SK-N-SH (cell line): ENCODE measurements at regions not wholly inside any gene's neighbourhood (a gene's known extent, or its start where the extent isn't known, plus 50 kb on each side); places are given as distances from the start of the nearest gene placed in this dataset.
"Not testable (repeated sequence)": the region's sequence is repeated elsewhere in the genome, so short reads cannot be mapped to it uniquely, and the experiment has no call there.

Experiments
- CTCF ChIA-PET: fragments of 300-600, 350-600 bp; formaldehyde crosslinking; extraction: SDS; loops from one replicate; lab custom pipeline; 2021; lab: Yijun Ruan, JAX
- POLR2A ChIA-PET: fragments of 350-600 bp; sonication (Branson Sonifier 250); formaldehyde crosslinking; extraction: SDS; loops from one replicate; lab custom pipeline; 2020; ENCODE audit warnings: antibody characterized with exemption, inconsistent platforms; lab: Yijun Ruan, JAX
- DNase-seq: peaks from one replicate; pipeline ENCODE4 v3.0.0; 2012
- H2AFZ ChIP-seq: fragments of 200-600 bp; sonication (generic); 2 replicates; pipeline ENCODE4 v1.8.1; 2016; ENCODE audit warnings: antibody characterized with exemption, mild to moderate bottlenecking, low read depth
- H3F3A ChIP-seq: fragments of 200-600 bp; sonication (generic); replicated peaks from 2 replicates; pipeline ENCODE3; 2016; ENCODE audit warnings: antibody characterized with exemption, mild to moderate bottlenecking; ENCODE audit not compliant: insufficient read depth
- H3K27ac ChIP-seq, 2 experiments: fragments of 200-500 bp in 1 of 2; fragments of 200-600 bp in 1 of 2; sonication (Bioruptor generic) in 1 of 2; sonication (generic), shearing (Covaris generic) in 1 of 2; 2 replicates each; pipeline versions ENCODE4 v1.5.1 to v1.6.1; 2014 to 2016; ENCODE audit warnings: low read depth in 2 of 2, inconsistent platforms in 1 of 2, low read length in 1 of 2, mild to moderate bottlenecking in 1 of 2, mixed read lengths in 1 of 2
- H3K27me3 ChIP-seq: fragments of 200-600 bp; sonication (generic), shearing (Covaris generic); 2 replicates; pipeline ENCODE4 v1.6.1; 2016; ENCODE audit warnings: mixed run types; ENCODE audit not compliant: insufficient read depth
- H3K36me3 ChIP-seq, 2 experiments: fragments of 200-500 bp in 1 of 2; fragments of 200-600 bp in 1 of 2; sonication (Bioruptor generic) in 1 of 2; sonication (generic) in 1 of 2; replicated peaks in 1 of 2; 2 replicates each; pipeline versions ENCODE3 to v1.5.1; 2014 to 2016; ENCODE audit warnings: low read length in 1 of 2, mild to moderate bottlenecking in 1 of 2; ENCODE audit not compliant: insufficient read depth in 2 of 2, control insufficient read depth in 1 of 2
- H3K4me1 ChIP-seq, 2 experiments: fragments of 200-500 bp in 1 of 2; fragments of 200-600 bp in 1 of 2; sonication (Bioruptor generic) in 1 of 2; sonication (generic), shearing (Covaris generic) in 1 of 2; 2 replicates each; pipeline versions ENCODE4 v1.5.1 to v1.6.1; 2014 to 2016; ENCODE audit warnings: low read depth in 1 of 2, low read length in 1 of 2, mixed run types in 1 of 2; ENCODE audit not compliant: insufficient read depth in 2 of 2, control insufficient read depth in 1 of 2
- H3K4me2 ChIP-seq: fragments of 200-600 bp; sonication (generic), shearing (Covaris generic); 2 replicates; pipeline ENCODE4 v1.6.1; 2017; ENCODE audit warnings: mixed run types
- H3K4me3 ChIP-seq, 2 experiments: fragments of 200-500 bp in 1 of 2; fragments of 200-600 bp in 1 of 2; sonication (Bioruptor generic) in 1 of 2; sonication (generic), shearing (Covaris generic) in 1 of 2; 2 replicates each; pipeline versions ENCODE4 v1.5.1 to v1.8.1; 2014 to 2016; ENCODE audit warnings: low read depth in 2 of 2, inconsistent platforms in 1 of 2, low read length in 1 of 2, mild to moderate bottlenecking in 1 of 2, mixed read lengths in 1 of 2, moderate library complexity in 1 of 2
- H3K79me2 ChIP-seq: fragments of 200-600 bp; sonication (generic); 2 replicates; pipeline ENCODE4 v1.8.1; 2017; ENCODE audit warnings: mild to moderate bottlenecking; ENCODE audit not compliant: insufficient read depth
- H3K9ac ChIP-seq: fragments of 200-600 bp; sonication (generic); 2 replicates; pipeline ENCODE4 v1.6.1; 2017; ENCODE audit warnings: mixed run types
- H3K9me2 ChIP-seq: fragments of 200-600 bp; sonication (generic); 2 replicates; pipeline ENCODE4 v1.6.1; 2017; ENCODE audit warnings: mixed run types
- H3K9me3 ChIP-seq: fragments of 200-600 bp; sonication (generic); 2 replicates; pipeline ENCODE4 v1.6.1; 2017; ENCODE audit warnings: mixed run types, mild to moderate bottlenecking, moderate library complexity
- H4K20me1 ChIP-seq: fragments of 200-600 bp; sonication (generic); 2 replicates; pipeline ENCODE4 v1.6.1; 2017; ENCODE audit warnings: mild to moderate bottlenecking, mixed run types; ENCODE audit not compliant: insufficient read depth
- CHD2 ChIP-seq: fragments of 150-350 bp; IDR thresholded peaks from 2 replicates; pipeline ENCODE4 v1.6.1; 2018; ENCODE audit warnings: low read length; ENCODE audit not compliant: partially characterized antibody
- EZH2phosphoT487 ChIP-seq: fragments of 200-600 bp; sonication (generic); IDR thresholded peaks from 2 replicates; pipeline ENCODE4 v1.6.1; 2017; ENCODE audit warnings: low read depth, mixed run types, mild to moderate bottlenecking, antibody characterized with exemption, moderate library complexity, borderline replicate concordance
- FOSL2 ChIP-seq: IDR thresholded peaks from 2 replicates; pipeline ENCODE4 v1.4.0; 2012; ENCODE audit warnings: low read depth, mild to moderate bottlenecking, moderate library complexity, borderline replicate concordance
- FOXM1 ChIP-seq: IDR thresholded peaks from 2 replicates; pipeline ENCODE4 v1.4.0; 2012; ENCODE audit warnings: low read depth, mild to moderate bottlenecking
- MEF2A ChIP-seq: IDR thresholded peaks from 2 replicates; pipeline ENCODE4 v1.4.0; 2012; ENCODE audit warnings: low read depth, borderline replicate concordance
- NRF1 ChIP-seq: IDR thresholded peaks from 2 replicates; pipeline ENCODE4 v1.6.1; 2012; ENCODE audit warnings: low read depth, mild to moderate bottlenecking, low read length
- POLR2AphosphoS5 ChIP-seq: IDR thresholded peaks from 2 replicates; pipeline ENCODE4 v1.6.1; 2012; ENCODE audit warnings: low read depth, low read length
- SIN3A ChIP-seq: IDR thresholded peaks from 2 replicates; pipeline ENCODE4 v1.6.1; 2012; ENCODE audit warnings: low read depth, mild to moderate bottlenecking, low read length, moderate library complexity, borderline replicate concordance
- TAF1 ChIP-seq: IDR thresholded peaks from 2 replicates; pipeline ENCODE4 v1.6.1; 2012; ENCODE audit warnings: low read depth, mild to moderate bottlenecking, low read length, moderate library complexity, borderline replicate concordance
- YY1 ChIP-seq: IDR thresholded peaks from 2 replicates; pipeline ENCODE4 v1.4.0; 2012; ENCODE audit warnings: low read depth, mild to moderate bottlenecking
- WGBS: methylation state at CpG from one replicate; pipeline ENCODE4 v1.1.6; 2017; ENCODE audit warnings: low lambda C conversion rate; 5-methylcytosine and 5-hydroxymethylcytosine counted together
- TF ChIP-seq, protein P1 (sequence below): IDR thresholded peaks from 2 replicates; pipeline ENCODE4 v1.4.0; 2012; ENCODE audit warnings: low read depth, borderline replicate concordance
- TF ChIP-seq, protein P2 (sequence below): fragments of 150-350 bp; IDR thresholded peaks from 2 replicates; pipeline ENCODE4 v1.6.1; 2016; ENCODE audit warnings: mild to moderate bottlenecking, low read depth, low read length

DNA sequence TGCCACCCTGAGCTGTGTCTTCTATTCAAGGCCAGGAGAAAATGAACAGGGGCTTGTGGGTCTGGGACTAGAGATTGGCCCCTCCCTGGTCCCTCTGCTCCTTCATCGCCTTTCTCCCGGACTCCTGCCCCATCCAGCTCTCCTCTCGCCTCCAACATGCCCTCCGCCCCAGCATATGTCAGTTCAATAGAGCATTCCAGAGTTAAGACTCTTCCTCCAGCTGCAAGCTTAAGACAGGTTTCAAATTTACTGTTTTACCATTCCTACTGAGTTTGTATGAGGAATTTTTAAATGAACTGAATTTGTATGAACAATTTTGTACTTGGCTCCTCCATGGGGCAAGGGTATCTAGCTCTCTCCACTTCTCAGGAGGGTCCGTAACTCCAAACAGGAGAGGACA is 195.6 kb downstream of the TBC1D2B start (continued):
- TF ChIP-seq, protein P1, sequence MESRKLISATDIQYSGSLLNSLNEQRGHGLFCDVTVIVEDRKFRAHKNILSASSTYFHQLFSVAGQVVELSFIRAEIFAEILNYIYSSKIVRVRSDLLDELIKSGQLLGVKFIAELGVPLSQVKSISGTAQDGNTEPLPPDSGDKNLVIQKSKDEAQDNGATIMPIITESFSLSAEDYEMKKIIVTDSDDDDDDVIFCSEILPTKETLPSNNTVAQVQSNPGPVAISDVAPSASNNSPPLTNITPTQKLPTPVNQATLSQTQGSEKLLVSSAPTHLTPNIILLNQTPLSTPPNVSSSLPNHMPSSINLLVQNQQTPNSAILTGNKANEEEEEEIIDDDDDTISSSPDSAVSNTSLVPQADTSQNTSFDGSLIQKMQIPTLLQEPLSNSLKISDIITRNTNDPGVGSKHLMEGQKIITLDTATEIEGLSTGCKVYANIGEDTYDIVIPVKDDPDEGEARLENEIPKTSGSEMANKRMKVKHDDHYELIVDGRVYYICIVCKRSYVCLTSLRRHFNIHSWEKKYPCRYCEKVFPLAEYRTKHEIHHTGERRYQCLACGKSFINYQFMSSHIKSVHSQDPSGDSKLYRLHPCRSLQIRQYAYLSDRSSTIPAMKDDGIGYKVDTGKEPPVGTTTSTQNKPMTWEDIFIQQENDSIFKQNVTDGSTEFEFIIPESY = no peak
- no peak for TF ChIP-seq YY1
- no peak for TF ChIP-seq POLR2AphosphoS5
- no peak for TF ChIP-seq TAF1
- TF ChIP-seq NRF1 = no peak
- TF ChIP-seq SIN3A = no peak
- no peak for TF ChIP-seq MEF2A
- TF ChIP-seq EZH2phosphoT487 = no peak
- TF ChIP-seq, protein P2, sequence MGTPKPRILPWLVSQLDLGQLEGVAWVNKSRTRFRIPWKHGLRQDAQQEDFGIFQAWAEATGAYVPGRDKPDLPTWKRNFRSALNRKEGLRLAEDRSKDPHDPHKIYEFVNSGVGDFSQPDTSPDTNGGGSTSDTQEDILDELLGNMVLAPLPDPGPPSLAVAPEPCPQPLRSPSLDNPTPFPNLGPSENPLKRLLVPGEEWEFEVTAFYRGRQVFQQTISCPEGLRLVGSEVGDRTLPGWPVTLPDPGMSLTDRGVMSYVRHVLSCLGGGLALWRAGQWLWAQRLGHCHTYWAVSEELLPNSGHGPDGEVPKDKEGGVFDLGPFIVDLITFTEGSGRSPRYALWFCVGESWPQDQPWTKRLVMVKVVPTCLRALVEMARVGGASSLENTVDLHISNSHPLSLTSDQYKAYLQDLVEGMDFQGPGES = no peak
- no peak for TF ChIP-seq FOSL2
- no peak for TF ChIP-seq CHD2
- TF ChIP-seq FOXM1 = no peak
- TF ChIP-seq, all 33 proteins: peak for 0

DNA sequence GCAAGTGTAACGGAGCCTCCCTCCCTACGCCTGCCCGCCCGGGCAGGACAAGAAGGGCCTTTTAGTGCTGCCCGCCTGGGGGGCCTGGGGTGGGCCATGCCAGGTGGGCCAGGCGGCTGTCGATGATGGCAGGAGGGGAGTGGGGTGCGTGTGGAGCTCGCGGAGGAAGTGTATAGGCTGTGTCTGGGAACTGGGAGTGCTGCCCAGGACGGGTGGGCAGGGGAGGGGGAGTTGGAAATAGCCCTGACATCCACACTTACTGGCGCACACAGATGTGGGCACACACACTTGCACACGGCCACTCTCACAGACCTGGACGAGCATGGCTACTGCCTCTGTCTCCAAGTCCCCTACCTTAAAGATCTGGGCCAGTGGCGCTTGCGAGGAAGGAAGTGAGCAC is 196.0 kb downstream of the TBC1D2B start:
- H3K27ac ChIP-seq, H3K9me3 ChIP-seq, H3K4me2 ChIP-seq, H3F3A ChIP-seq, H3K27me3 ChIP-seq, H3K9ac ChIP-seq, DNase-seq, H3K79me2 ChIP-seq, POLR2A ChIA-PET, H3K4me3 ChIP-seq, H3K9me2 ChIP-seq, H4K20me1 ChIP-seq, H3K36me3 ChIP-seq, H2AFZ ChIP-seq: not testable (repeated sequence)
- CTCF ChIA-PET = interaction anchor here (0.8 to 1.6 kb wide), 3 partner anchors 29 to 248 kb away, joined by 3 to 7 read pairs (median 6); partner anchors contain the start of gene LINGO1
- 80% methylated on average over 11 of the region's 16 CpGs for WGBS
- peaks cover 0 to 26% of the 10 kb centered on the region in 2 experiments; a peak in 1 of 4 replicates for H3K4me1 ChIP-seq

DNA sequence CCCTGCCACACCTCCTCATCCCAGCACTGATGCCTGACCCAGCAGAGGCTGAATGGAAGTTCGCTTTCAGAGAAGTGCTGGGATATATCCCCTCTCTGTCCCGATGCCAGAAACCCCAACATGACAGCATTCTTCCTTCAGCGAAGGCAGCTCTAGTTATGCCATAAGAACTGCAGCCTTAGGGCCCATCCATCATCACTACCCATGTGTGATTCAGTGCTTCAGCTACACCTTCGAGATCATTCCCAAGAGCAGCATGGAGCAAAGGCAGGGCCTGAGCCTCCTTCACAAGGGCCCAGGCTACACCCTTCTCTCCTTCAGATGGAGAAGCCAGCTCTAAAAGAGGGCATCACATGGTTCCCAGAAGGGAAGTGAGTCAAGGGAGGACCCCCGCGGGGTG is 198.0 kb downstream of the TBC1D2B start:
- H4K20me1 ChIP-seq, H3K79me2 ChIP-seq, DNase-seq, H3K36me3 ChIP-seq, POLR2A ChIA-PET, H3K27ac ChIP-seq, H3K4me2 ChIP-seq, H2AFZ ChIP-seq, H3K4me3 ChIP-seq, H3F3A ChIP-seq, H3K9me3 ChIP-seq, H3K9me2 ChIP-seq, H3K27me3 ChIP-seq, H3K9ac ChIP-seq, CTCF ChIA-PET: not testable (repeated sequence)
- WGBS = 60% methylated on average over 1 of the region's 6 CpGs
- peaks cover 0 to 18% of the 10 kb centered on the region in 2 experiments; a peak in 1 of 4 replicates for H3K4me1 ChIP-seq
